HG03280 (cell line): ENCODE measurements at regions not wholly inside any gene's neighbourhood (a gene's known extent, or its start where the extent isn't known, plus 50 kb on each side); places are given as distances from the start of the nearest gene placed in this dataset.

Experiments
- ATAC-seq: cut with Tn5 transposase; IDR thresholded peaks from one replicate; pipeline ENCODE4 v1.9.1; 2021; ENCODE audit warnings: mild to moderate bottlenecking, moderate library complexity; ENCODE audit not compliant: unreplicated experiment

- ATAC-seq, result no peak
These were observed 879.3 kb upstream of the SLIT2 start for GRCh38 chr4:19372390-19372789.

- no peak for ATAC-seq
These were observed 882.9 kb upstream of the SLIT2 start for GRCh38 chr4:19368800-19369199.

GRCh38 chr4:19366916-19367315 is 884.8 kb upstream of the SLIT2 start:
- ATAC-seq, result no peak

- no peak for ATAC-seq
These were observed 893.7 kb upstream of the SLIT2 start for GRCh38 chr4:19358015-19358414.

- ATAC-seq, result no peak
These were observed 902.3 kb upstream of the SLIT2 start for GRCh38 chr4:19349416-19349815.

- ATAC-seq, result no peak
These were observed 903.0 kb upstream of the SLIT2 start for GRCh38 chr4:19348746-19349145.

GRCh38 chr4:19346636-19347035 is 905.1 kb upstream of the SLIT2 start:
- no peak for ATAC-seq

- ATAC-seq, result no peak
These were observed 922.1 kb upstream of the SLIT2 start for GRCh38 chr4:19329631-19330030.

- ATAC-seq, result no peak
These were observed 922.6 kb upstream of the SLIT2 start for GRCh38 chr4:19329077-19329476.

GRCh38 chr4:19327364-19327763 is 924.3 kb upstream of the SLIT2 start:
- no peak for ATAC-seq

- no peak for ATAC-seq
These were observed 927.5 kb upstream of the SLIT2 start for GRCh38 chr4:19324184-19324583.

GRCh38 chr4:19319607-19320006 is 932.1 kb upstream of the SLIT2 start:
- ATAC-seq, result no peak

- no peak for ATAC-seq
These were observed 934.3 kb upstream of the SLIT2 start for GRCh38 chr4:19317377-19317776.

- no peak for ATAC-seq
These were observed 937.6 kb upstream of the SLIT2 start for GRCh38 chr4:19314116-19314515.

GRCh38 chr4:19309378-19309777 is 942.3 kb upstream of the SLIT2 start:
- ATAC-seq, result no peak

- ATAC-seq, result no peak
These were observed 947.7 kb upstream of the SLIT2 start for GRCh38 chr4:19304028-19304427.

GRCh38 chr4:19301527-19301926 is 950.2 kb upstream of the SLIT2 start:
- no peak for ATAC-seq

- no peak for ATAC-seq
These were observed 951.5 kb upstream of the SLIT2 start for GRCh38 chr4:19300213-19300612.

- no peak for ATAC-seq
These were observed 952.7 kb upstream of the SLIT2 start for GRCh38 chr4:19298998-19299397.

- ATAC-seq, result no peak
These were observed 957.9 kb upstream of the SLIT2 start for GRCh38 chr4:19293781-19294180.

GRCh38 chr4:19293080-19293479 is 958.6 kb upstream of the SLIT2 start:
- ATAC-seq, result no peak

GRCh38 chr4:19286924-19287323 is 964.8 kb upstream of the SLIT2 start:
- no peak for ATAC-seq

GRCh38 chr4:19285146-19285545 is 966.6 kb upstream of the SLIT2 start:
- no peak for ATAC-seq

- no peak for ATAC-seq
These were observed 973.0 kb upstream of the SLIT2 start for GRCh38 chr4:19278665-19279064.
